ENCODE measurements at regions not wholly inside any gene's neighbourhood (a gene's known extent, or its start where the extent isn't known, plus 50 kb on each side); places are given as distances from the start of the nearest gene placed in this dataset.
"Not testable (repeated sequence)": the region's sequence is repeated elsewhere in the genome, so short reads cannot be mapped to it uniquely, and the experiment has no call there.

DNA sequence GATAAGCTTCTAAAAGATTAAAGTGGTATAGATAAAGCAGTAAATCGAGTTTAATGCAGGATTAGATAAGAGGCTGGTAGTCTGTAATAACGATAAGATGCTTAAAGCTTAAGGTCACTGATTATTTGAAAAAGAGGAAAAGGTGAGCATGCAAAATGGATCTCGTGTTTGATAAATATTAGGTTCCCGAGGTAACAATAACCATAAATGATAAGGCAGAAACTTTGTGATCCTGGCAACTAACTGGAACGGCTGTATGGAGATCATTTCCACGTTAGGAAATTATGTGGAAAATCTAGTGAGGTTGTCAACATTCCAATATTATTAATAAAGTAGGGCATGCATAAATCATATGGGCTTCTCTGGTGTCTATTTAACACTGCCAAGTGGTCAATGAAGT is 255.5 kb downstream of the EFCAB11 start:
- H3K4me3 ChIP-seq (ENCODE audit: low read depth, low read length) = no peak overlapping the region

DNA sequence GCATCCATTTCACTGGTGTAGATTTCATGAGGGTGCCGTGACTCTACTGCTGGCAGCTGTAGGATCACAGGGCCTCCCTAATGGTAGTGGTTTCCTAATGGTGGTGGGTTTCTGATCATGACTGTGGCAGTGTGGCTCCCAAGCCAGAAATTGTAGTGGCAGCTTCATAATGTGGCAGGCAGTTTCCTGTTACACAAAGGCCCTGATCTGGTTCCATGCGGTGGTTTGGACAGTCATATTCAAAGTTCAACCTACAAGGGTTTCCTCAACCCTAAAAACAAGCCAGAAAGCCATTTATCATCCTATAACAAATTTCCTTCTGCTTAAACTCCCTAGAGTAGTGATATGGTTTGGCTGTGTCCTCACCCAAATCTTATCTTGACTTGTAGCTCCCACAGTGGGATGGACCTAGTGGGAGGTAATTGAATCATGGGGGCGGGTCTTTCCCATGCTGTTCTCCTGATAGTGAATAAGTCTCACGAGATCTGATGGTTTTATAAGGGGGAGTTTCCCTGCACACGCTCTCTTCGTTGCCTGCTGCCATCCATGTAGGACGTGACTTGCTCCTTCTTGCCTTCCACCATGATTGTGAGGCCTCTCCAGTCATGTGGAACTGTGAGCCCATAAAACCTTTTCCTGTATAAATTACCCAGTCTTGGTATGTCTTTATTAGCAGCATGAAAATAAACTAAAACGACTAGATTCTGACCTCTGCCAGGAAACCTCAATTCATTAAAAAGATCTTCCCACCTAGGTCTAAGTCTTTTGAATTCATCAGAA is 257.1 kb downstream of the EFCAB11 start:
- H3K4me3 ChIP-seq (ENCODE audit: low read depth, low read length) = no peak overlapping the region

DNA sequence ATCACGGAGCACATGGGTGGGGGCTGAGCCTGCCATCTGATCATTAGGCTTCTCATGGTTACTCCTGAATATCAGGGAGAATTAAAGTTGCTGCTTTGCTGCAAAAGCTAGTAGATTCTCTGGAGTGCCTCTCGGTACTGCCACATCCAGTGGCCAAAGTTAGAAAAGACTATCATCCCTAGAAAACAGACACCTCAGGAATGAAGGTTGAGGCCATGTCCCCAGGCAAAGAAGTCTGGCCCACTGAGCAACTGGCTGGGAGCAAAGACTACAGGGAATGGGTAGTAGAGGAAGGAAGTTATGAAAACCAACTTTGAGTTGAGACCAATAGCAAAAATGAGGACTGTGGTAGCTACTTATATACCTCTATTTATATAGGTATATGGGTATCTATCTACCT is 258.7 kb downstream of the EFCAB11 start:
- no peak overlapping the region for H3K4me3 ChIP-seq (ENCODE audit: low read depth, low read length)

DNA sequence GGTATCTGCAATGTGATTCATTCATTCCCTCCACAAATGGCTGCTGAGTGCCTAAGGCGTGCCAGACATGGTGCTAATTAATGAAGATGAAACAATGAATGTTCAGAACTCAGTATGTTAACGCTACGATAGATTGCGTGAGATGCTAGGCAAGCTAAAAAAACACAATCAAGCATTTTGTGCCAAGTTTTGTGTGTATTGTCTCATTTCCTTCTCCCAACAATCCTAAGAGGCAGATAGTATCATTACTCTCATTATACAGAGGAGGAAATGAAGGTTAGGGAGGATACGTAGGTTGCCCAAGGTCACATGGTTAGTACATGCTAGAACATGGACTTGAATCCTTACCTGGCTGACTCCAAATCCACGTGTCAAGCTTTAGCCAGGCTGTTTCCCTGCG is 264.4 kb downstream of the EFCAB11 start:
- H3K4me3 ChIP-seq (ENCODE audit: low read depth, low read length) = no peak overlapping the region

DNA sequence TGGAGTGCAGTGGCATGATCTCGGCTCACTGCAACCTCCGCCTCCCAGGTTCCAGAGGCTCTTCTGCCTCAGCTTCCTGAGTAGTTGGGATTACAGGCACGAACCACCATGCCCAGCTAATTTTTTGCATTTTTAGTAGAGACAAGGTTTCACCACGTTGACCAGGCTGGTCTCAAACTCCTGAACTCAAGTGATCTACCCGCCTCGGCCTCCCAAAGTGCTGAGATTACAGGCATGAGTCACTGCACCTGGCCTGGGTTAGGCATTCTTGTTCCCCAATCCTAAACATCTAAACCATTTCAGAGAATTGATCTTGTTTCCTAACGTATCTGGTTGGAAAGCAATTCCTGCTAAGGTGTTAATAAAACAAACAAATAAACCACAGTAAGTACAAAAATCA is 264.8 kb downstream of the EFCAB11 start:
- H3K4me3 ChIP-seq (ENCODE audit: low read depth, low read length) = not testable (repeated sequence)

DNA sequence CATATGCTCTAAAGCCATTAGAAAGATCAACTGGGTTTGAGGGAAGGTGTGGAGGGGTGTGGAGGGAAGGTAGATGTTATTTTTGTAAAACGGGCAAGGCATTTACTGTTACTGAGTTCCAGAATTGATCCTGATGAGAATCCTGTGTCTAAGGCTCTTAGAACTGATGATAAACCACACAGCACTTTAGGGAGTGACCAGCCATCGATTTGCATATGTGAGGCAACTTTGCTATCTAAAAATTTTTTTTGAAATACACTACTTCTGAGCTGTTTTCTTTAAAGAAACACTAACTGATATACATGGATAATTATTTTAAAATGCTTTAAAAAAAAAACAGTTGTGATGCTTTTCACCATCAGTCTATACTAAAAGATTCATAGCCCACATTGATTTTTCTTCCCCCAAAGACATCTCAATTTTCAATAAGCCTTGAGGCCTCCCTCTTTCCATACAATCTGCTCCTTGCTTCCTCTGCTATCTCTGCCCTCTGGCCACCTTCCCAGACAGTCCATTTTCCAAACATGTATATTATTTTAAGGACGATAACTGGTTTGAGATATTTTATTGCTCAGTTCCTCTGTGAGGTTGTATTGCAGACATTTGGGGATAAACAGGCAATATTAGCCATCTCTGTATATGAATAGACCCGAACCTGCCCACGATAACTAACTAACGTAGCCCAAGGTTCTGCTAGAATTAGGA is 265.9 kb downstream of the EFCAB11 start:
- no peak overlapping the region for H3K4me3 ChIP-seq (ENCODE audit: low read depth, low read length)

DNA sequence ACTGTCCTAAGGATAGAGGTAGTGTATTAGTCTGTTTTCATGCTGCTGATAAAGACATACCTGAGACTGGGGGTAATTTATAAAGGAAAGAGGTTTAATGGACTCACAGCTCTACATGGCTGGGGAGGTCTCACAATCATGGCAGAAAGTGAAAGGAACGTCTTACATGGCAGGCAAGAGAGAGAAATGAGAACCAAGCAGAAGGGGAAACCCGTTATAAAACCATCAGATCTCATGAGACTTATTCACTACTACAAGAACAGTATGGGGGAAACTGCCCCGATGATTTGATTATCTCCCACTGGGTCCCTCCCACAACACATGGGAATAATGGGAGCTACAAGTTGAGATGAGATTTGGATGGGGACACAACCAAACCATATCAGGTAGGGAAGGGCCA is 267.4 kb downstream of the EFCAB11 start:
- not testable (repeated sequence) for H3K4me3 ChIP-seq (ENCODE audit: low read depth, low read length)

DNA sequence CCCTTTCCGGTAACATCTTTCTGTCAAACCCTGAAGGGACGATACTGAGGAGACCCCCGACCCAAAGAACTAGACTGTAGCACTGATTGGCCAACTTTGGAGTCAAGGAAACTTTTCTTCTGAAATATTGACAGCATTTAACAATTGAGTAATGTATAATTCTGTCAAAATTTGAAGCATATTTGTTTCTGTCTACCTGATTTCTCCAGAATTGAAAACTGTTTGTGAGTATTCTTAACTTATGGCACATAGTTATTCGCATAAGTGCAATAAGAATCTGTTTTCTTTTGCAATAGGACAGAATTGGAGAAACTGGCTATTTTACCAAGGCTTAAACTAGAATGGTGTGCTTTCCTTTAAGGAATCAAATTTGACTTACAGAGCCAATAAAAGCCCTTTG is 267.1 kb upstream of the FOXN3 start:
- no peak overlapping the region for H3K4me3 ChIP-seq (ENCODE audit: low read depth, low read length)

DNA sequence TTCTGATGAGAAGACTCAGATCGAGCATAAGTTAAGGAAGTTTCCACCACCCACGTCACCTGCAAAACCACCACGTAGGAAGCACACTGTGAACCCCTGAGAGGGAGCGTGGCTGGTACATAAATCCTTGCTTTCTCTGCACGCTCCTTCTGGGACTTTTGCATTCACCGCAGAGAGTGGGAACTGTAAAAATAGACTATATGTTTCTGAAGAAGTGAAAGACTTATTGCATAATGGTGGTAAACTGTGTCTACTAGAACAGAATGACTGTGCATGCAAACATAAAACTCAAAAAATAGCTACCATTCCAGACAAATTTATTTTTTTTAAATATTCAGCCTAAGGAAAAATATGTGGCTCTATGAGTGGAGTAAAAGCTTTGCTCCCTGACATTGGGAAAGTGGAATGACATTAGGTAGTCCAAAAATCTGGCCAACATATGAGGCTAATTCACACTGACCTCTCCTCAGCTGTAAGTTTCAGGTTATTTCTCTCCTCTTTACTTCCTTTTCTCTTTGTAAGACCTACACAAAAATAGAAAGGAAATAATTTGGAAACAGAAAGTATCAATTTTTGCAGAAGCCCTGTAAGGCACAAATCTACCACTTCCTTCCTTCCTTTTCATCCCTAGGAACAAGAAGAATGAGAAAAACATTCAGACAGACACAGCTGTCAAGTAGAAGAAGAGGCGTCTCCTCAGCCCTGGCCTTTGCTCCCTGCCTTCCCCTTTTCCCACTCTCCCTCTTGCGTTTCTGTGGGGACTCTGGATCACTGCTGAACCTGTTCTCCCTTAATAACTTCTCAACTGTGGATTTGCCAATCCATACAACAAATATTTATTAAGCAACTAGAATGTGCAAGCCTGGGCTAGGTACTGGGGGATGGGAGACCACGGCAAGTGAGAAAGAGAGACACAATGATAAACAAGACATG is 264.3 kb upstream of the FOXN3 start:
- H3K4me3 ChIP-seq (ENCODE audit: low read depth, low read length) = no peak overlapping the region

DNA sequence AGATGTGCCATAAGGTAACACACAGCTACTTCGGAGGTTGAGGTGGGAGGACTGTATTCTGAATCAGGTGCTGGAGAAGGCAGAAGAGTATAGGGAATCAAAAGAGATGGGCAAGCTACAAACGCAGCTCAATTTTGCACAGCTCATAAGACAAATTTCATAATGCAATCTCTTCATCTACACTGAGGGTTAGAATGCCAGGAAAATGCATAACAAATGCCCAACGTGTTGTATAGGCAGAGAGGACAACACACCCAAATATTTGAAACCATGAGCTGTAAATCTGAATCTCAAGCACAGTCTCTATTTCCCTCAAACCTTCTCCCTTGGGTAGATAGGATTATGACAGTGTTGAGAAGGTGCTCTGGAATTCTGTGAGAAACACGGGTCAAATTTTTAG is 263.1 kb upstream of the FOXN3 start:
- H3K4me3 ChIP-seq (ENCODE audit: low read depth, low read length) = no peak overlapping the region

DNA sequence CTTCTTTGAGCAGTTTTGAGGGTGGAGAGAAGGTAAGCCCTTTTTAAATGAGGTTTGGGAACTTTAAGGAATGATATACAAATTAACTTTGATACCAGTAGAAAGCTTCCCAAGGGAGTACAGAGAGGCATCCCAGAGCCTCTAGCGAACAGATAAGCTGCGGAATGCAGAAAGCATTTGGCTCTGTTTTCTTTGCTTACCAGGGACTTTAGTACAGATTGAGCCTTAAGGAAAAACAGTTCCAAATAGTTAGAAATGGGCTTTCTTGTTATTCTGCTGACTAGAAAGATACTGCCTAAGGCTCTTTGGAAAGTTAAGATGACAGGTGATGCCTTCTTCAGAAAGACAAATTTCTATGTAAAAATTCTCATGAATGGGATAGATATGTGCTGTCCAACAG is 261.7 kb upstream of the FOXN3 start:
- H3K4me3 ChIP-seq (ENCODE audit: low read depth, low read length) = no peak overlapping the region

DNA sequence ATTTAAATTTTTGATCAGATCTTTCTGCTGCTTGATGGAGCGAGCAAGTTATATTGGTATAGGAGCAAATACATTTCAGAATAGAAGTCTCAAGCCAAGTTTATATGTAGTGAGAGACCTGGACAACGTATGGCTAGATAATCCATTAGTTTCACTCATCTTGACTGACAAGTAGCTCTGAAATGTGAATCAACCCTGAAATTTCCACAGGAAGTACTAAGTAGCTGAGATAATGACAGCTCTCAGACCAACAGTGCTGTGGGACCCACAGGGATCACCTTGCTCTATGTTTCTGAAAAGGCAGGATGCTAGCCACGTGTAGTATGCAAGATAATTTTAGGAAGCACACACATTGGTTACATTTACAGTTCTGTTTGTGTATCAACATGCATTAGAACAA is 258.6 kb upstream of the FOXN3 start:
- H3K4me3 ChIP-seq (ENCODE audit: low read depth, low read length) = no peak overlapping the region

DNA sequence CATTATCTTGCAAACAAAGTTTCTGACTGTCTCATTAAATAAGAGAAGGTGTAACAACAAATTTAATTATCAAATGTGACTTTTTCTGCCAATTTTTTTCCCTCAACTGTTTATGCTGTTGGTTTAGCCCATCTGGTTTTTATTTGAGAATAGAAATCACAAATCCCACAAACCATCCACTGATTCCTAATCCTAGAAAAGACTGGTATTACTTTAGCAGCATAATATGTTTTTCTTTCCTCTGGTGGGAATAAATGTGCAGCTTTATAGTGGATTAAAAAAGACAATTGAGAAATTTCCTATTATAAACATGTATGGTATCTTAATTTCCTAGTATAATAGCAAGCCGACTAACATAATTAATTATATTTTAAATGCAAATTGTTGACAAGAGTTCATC is 257.9 kb upstream of the FOXN3 start:
- H3K4me3 ChIP-seq (ENCODE audit: low read depth, low read length) = no peak overlapping the region

DNA sequence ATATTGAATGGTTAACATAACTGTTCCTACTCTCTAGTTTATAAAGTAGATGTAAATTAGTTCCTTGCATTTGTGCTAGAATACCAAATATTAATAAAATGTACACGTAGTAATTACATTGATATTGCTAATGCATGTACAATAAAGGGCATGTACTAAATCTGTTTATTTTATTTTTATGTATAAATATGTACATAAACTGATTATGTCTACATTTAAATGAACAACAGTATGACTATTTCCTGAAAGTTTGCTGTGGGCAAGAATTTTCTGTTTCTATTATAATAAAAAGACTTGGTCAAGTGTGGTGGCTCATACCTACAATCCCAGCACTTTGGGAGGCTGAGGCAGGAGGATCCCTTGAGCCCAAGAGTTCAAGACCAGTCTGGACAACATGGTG is 257.2 kb upstream of the FOXN3 start:
- H3K4me3 ChIP-seq (ENCODE audit: low read depth, low read length) = no peak overlapping the region

DNA sequence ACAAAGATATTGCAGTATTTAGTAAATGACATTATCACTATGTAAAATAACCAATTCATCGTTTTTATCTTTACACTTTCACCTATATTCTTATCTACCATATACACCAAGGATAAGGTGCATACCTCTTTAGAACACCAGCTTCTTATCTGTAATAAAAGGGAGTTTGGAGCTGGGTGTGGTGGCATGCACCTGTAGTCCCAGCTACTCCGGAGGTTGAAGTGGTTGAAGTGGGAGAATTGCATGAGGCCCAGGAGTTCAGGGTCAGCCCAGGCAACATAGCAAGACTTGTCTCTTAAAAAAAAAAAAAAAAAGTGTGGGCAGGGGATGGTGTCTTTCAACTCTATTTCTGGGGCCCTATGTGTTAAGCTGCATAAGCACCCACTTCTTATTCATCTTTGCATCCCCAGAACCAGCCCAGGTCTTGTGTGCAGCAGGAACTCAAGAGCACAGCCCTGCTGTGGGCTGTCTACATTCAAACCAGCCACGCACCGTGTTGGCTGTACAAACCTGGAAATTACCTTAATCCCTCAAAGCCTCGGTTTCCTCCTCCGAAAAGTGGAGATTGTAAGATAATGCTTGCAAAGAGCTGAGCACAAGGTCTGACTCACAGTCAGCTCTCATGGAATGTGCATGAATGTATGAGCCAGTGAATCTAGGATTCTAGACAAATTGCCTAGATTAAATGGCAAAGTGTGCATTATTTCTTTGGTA is 256.6 kb upstream of the FOXN3 start:
- H3K4me3 ChIP-seq (ENCODE audit: low read depth, low read length) = no peak overlapping the region

DNA sequence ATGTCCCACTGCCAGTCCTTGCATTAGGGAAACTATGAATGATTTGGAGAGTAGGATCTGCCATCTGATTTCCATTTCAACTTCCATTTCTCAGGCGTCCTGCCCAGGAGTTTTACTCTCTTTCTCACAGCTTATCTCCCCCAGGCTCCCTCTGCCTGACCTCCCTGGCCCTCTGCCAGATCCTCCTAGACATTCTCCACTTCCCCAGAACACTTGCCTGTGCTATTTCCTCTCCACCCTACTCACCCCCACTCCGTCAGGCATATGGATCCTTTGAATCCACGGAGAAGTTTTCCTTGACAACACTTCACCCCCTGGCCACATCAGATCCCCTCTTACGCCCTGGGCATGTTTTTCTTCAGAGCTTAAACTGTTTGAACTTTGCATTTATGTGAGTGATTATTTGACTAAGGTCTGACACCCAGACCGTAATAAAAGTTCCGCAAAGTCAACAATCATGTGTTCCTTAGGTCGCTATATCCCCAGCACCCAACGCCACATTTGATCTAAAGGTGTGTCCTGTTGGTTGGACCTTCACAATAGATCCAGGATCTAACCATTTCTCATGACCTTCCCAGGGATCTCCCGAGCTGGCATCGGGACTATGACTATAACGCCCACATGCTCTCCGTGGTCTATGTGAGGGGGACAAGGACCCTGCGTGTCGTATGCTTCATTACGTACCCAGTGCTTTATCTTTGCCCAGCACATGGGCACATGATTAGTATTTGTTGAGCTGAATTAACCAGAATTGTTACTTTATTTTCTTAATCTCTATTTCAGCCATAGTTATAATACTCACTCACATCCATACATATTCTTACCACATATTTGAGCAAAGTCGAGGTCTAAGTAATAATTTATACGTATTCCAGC is 255.8 kb upstream of the FOXN3 start:
- no peak overlapping the region for H3K4me3 ChIP-seq (ENCODE audit: low read depth, low read length)

DNA sequence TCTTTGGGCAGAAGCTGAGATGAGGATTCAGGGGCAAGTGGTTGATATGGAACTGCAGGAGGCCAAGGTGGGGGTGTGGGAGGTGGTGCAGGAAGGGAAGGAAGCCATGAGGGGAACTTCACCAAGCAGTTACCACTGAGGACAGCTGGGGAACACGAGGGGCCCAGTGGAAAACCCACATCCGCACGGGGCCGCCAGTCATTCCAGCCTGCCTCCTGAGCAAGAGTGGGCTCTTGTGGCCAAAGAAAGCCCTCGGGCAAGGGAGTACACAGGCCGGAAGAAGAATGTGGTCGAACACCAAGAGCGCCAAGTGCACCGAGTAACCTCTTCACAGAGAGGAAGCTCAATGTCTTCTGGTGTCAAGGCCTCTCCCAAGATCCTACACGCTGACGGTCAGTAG is 252.2 kb upstream of the FOXN3 start:
- H3K4me3 ChIP-seq (ENCODE audit: low read depth, low read length) = no peak overlapping the region

DNA sequence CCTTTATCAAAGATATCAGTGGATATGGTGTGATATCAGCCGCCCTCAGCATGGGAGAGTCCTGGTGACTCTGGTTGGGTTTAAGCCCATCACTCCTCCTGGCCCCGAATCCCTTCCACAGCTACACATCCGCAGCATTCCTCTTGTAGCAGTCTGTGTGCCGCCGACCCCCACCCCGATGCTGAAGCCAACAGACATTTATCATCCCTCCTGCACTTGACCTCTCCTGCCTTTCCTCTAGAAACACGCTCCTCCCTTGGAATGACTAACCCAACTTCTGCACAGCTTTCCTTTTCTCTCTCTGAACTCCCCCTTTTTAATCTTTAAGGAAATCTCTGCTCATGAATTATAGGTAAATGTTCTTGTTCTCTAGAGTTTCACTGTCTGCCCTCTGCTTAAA is 250.9 kb upstream of the FOXN3 start:
- no peak overlapping the region for H3K4me3 ChIP-seq (ENCODE audit: low read depth, low read length)

DNA sequence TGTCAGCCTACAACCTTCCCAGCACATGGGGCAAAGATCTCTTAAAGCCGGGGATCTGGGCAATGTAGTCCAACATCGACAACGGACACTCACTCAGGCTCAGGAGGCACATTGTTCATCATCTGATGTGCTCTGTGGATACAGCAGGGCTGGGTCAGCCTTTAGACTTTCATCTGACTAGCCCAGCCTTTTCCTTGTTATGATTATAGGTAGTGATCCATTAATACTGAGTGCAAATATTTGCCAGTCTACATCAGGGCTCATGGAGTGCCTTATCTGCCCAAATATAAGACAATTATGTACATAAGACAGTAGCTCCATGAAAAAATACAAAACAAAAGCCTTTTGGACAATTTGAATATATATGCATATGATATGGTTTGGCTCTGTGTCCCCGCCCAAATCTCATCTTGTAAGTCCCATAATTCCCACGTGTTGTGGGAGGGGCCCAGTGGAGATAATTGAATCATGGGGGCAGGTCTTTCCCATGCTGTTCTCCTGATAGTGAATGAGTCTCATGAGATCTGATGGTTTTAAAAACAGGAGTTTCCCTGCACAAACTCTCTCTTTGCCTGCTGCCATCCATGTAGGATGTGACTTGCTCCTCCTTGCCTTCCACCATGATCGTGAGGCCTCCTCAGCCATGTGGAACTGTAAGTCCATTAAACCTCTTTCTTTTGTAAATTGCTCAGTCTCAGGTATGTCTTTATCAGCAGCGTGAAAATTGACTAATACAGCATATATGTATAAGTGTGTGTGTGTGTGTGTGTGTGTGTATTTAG is 248.5 kb upstream of the FOXN3 start:
- H3K4me3 ChIP-seq (ENCODE audit: low read depth, low read length) = not testable (repeated sequence)
